Heart left ventricle (tissue), 13 donors: ENCODE measurements at regions not wholly inside any gene's neighbourhood (a gene's known extent, or its start where the extent isn't known, plus 50 kb on each side); places are given as distances from the start of the nearest gene placed in this dataset.

Experiments used
- POLR2A ChIP-seq, 2 donors: fragments of 450-650 bp; IDR thresholded peaks; one replicate each; pipeline ENCODE4 v1.6.1; 2017; ENCODE audit warnings: antibody characterized with exemption in 2 of 2, mild to moderate bottlenecking in 2 of 2, moderate library complexity in 2 of 2
- TF ChIP-seq, protein P1 (sequence below), 12 donors: fragments of 200-600 bp; sonication (generic) in 4 of 12; IDR thresholded peaks; one replicate each; pipeline versions ENCODE4 v1.5.0 to v1.8.0; 2018 to 2022; ENCODE audit warnings: antibody characterized with exemption in 12 of 12, mild to moderate bottlenecking in 5 of 12
- donor health status: ischemic (EF 13 %, LVEDD 7.1; RV severe dilation, severe dysfunction).
- donor health status: DM: no; HTN: yes; CAD: no.
- donor health status: DM: no; HTN: no; CAD: no.
- donor health status: ischemic (EF 25% LVEDD 6.9; RV normal size, moderate dysfunction).
- donor health status: ischemic (EF 25% LVEDD 5.7; RV mildly dilated, moderate dysfunction).
- donor health status: ischemic (EF 35%, LVEDD 5.7; RV mildly dilated, moderate dysfunction).
- donor health status: nonischemic (EF 11% LVEDD 7.7; RV severe dilation, severe dysfunction).
- donor health status: DM: yes; HTN: yes; CAD: no.
- donor health status: PGD.
- donor health status: ischemic (EF 29% LVEDD 5.4; RV normal size, mild dysfunction).
- donor health status: nonischemic (EF 23%, LVEDD 6.1; RV moderate dilation, normal function).

DNA sequence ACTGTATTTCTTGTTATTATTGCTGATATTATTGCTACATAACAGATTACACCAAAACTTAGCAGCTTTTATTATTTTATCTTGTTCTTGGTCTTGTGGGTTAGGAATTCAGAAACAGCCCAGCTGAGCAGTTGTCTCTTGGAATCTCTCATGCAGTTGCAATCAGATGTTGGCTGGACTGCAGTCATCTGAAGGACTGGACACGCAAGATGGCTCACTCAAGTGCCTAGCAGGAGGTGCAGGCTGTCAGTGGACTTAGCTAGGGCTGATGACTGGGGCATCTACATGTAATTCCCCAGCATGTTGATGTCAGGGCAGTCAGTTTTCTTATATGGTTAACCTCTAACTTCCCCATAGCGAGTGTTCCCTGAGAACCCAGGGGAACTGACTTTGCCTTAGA, 128.6 kb upstream of the PLCB4 start:
- TF ChIP-seq POLR2A (IDR thresholded peaks at IDR 0.05), result no peak
- TF ChIP-seq, protein P1, sequence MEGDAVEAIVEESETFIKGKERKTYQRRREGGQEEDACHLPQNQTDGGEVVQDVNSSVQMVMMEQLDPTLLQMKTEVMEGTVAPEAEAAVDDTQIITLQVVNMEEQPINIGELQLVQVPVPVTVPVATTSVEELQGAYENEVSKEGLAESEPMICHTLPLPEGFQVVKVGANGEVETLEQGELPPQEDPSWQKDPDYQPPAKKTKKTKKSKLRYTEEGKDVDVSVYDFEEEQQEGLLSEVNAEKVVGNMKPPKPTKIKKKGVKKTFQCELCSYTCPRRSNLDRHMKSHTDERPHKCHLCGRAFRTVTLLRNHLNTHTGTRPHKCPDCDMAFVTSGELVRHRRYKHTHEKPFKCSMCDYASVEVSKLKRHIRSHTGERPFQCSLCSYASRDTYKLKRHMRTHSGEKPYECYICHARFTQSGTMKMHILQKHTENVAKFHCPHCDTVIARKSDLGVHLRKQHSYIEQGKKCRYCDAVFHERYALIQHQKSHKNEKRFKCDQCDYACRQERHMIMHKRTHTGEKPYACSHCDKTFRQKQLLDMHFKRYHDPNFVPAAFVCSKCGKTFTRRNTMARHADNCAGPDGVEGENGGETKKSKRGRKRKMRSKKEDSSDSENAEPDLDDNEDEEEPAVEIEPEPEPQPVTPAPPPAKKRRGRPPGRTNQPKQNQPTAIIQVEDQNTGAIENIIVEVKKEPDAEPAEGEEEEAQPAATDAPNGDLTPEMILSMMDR (IDR thresholded peaks at IDR 0.05), result no peak
